ENCODE measurements at regions not wholly inside any gene's neighbourhood (a gene's known extent, or its start where the extent isn't known, plus 50 kb on each side); places are given as distances from the start of the nearest gene placed in this dataset.

DNA sequence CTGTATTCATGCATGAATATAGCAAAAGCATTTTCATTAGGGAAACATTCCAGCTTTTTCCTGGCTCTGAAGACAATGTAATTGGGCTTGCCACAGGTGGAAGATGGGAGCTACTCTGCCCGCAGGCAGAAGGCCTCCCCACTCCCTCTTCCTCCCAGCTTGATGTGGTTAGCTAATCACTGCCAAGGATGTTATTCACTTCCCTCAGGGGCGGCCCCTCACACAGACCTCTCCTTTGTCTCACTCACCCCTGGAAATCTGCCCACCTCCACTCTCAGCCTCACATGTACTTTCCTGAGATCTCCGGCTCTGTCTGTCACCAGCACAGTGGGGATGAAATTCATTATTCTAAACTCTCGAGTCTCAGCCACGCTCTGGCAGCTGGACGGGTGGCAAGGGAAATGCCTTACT is 100.7 kb downstream of the ANKRD60 start:
- TF ChIP-seq, protein P1, sequence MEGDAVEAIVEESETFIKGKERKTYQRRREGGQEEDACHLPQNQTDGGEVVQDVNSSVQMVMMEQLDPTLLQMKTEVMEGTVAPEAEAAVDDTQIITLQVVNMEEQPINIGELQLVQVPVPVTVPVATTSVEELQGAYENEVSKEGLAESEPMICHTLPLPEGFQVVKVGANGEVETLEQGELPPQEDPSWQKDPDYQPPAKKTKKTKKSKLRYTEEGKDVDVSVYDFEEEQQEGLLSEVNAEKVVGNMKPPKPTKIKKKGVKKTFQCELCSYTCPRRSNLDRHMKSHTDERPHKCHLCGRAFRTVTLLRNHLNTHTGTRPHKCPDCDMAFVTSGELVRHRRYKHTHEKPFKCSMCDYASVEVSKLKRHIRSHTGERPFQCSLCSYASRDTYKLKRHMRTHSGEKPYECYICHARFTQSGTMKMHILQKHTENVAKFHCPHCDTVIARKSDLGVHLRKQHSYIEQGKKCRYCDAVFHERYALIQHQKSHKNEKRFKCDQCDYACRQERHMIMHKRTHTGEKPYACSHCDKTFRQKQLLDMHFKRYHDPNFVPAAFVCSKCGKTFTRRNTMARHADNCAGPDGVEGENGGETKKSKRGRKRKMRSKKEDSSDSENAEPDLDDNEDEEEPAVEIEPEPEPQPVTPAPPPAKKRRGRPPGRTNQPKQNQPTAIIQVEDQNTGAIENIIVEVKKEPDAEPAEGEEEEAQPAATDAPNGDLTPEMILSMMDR (IDR thresholded peaks at IDR 0.05), result no peak
- TF ChIP-seq POLR2A (IDR thresholded peaks at IDR 0.05), result no peak

Data from esophagus squamous epithelium (tissue), 4 donors.